ENCODE measurements at regions not wholly inside any gene's neighbourhood (a gene's known extent, or its start where the extent isn't known, plus 50 kb on each side); places are given as distances from the start of the nearest gene placed in this dataset.

GRCh38 chr1:164333387-164333786, 225.6 kb upstream of the PBX1 start:
- TF ChIP-seq, protein P1, sequence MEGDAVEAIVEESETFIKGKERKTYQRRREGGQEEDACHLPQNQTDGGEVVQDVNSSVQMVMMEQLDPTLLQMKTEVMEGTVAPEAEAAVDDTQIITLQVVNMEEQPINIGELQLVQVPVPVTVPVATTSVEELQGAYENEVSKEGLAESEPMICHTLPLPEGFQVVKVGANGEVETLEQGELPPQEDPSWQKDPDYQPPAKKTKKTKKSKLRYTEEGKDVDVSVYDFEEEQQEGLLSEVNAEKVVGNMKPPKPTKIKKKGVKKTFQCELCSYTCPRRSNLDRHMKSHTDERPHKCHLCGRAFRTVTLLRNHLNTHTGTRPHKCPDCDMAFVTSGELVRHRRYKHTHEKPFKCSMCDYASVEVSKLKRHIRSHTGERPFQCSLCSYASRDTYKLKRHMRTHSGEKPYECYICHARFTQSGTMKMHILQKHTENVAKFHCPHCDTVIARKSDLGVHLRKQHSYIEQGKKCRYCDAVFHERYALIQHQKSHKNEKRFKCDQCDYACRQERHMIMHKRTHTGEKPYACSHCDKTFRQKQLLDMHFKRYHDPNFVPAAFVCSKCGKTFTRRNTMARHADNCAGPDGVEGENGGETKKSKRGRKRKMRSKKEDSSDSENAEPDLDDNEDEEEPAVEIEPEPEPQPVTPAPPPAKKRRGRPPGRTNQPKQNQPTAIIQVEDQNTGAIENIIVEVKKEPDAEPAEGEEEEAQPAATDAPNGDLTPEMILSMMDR (conservative IDR thresholded peaks at IDR 0.05 in 1 of 2, IDR thresholded peaks at IDR 0.05 in 1 of 2; ENCODE audit: extremely low read depth in 1 of 2, insufficient read depth in 1 of 2, low read depth in 1 of 2, low read length in 2 of 2): no peak
- TF ChIP-seq EZH2 (IDR thresholded peaks at IDR 0.05; ENCODE audit: borderline replicate concordance, low read length): no peak
